H9 (cell line): ENCODE measurements at regions not wholly inside any gene's neighbourhood (a gene's known extent, or its start where the extent isn't known, plus 50 kb on each side); places are given as distances from the start of the nearest gene placed in this dataset.

ENCODE experiments used
- DNase-seq: peaks from one replicate; pipeline ENCODE4 v3.0.0-alpha.2; 2017
- H2AFZ ChIP-seq: one replicate; pipeline ENCODE4 v1.6.1; 2013; ENCODE audit warnings: mild to moderate bottlenecking, low read length, control low read depth, moderate library complexity
- H2AK5ac ChIP-seq: 2 replicates; pipeline ENCODE4 v1.6.1; 2013; ENCODE audit warnings: low read length, control low read depth, mixed read lengths; ENCODE audit not compliant: insufficient read length
- H2BK120ac ChIP-seq: one replicate; pipeline ENCODE4 v1.6.1; 2013; ENCODE audit warnings: low read depth, mild to moderate bottlenecking, low read length, control low read depth, inconsistent platforms; ENCODE audit not compliant: poor library complexity, severe bottlenecking
- H2BK12ac ChIP-seq: 2 replicates; pipeline ENCODE4 v1.6.1; 2013; ENCODE audit warnings: low read length, control low read depth, mixed read lengths, low read depth; ENCODE audit not compliant: insufficient read length
- H2BK15ac ChIP-seq: 2 replicates; pipeline ENCODE4 v1.6.1; 2013; ENCODE audit warnings: low read depth, low read length, control low read depth
- H2BK20ac ChIP-seq: one replicate; pipeline ENCODE4 v1.6.1; 2013; ENCODE audit warnings: low read depth, mild to moderate bottlenecking, low read length, control low read depth, inconsistent platforms; ENCODE audit not compliant: poor library complexity, severe bottlenecking
- H2BK5ac ChIP-seq: 2 replicates; pipeline ENCODE4 v1.6.1; 2013; ENCODE audit warnings: low read length, control low read depth, mixed read lengths; ENCODE audit not compliant: insufficient read length
- H3K14ac ChIP-seq: 2 replicates; pipeline ENCODE4 v1.6.1; 2013; ENCODE audit warnings: low read length, control low read depth; ENCODE audit not compliant: insufficient read depth
- H3K18ac ChIP-seq: 2 replicates; pipeline ENCODE4 v1.6.1; 2013; ENCODE audit warnings: low read depth, mild to moderate bottlenecking, mixed read lengths, low read length, control low read depth; ENCODE audit not compliant: insufficient read length
- H3K23ac ChIP-seq: 2 replicates; pipeline ENCODE4 v1.6.1; 2013; ENCODE audit warnings: low read length, control low read depth, mixed read lengths, low read depth; ENCODE audit not compliant: insufficient read length
- H3K23me2 ChIP-seq: 2 replicates; pipeline ENCODE4 v1.6.1; 2013; ENCODE audit warnings: low read depth, mild to moderate bottlenecking, mixed read lengths, low read length, control low read depth; ENCODE audit not compliant: insufficient read length, poor library complexity, severe bottlenecking
- H3K27ac ChIP-seq: 2 replicates; pipeline ENCODE4 v1.5.1; 2013; ENCODE audit warnings: low read length, control low read depth, mixed read lengths, low read depth; ENCODE audit not compliant: insufficient read length
- H3K27me3 ChIP-seq: 2 replicates; pipeline ENCODE4 v1.6.1; 2013; ENCODE audit warnings: low read length, control low read depth, inconsistent platforms; ENCODE audit not compliant: insufficient read depth
- H3K4ac ChIP-seq: 2 replicates; pipeline ENCODE4 v1.6.1; 2013; ENCODE audit warnings: low read depth, mild to moderate bottlenecking, control low read depth, inconsistent platforms, low read length, moderate library complexity
- H3K4me1 ChIP-seq: 2 replicates; pipeline ENCODE4 v1.6.1; 2013; ENCODE audit warnings: low read length, control low read depth, inconsistent platforms; ENCODE audit not compliant: insufficient read depth
- H3K4me2 ChIP-seq: 2 replicates; pipeline ENCODE4 v1.6.1; 2013; ENCODE audit warnings: low read length, control low read depth, mixed read lengths; ENCODE audit not compliant: insufficient read length, insufficient read depth
- H3K56ac ChIP-seq: 2 replicates; pipeline ENCODE4 v1.6.1; 2013; ENCODE audit warnings: low read depth, mild to moderate bottlenecking, mixed read lengths, low read length, control low read depth; ENCODE audit not compliant: insufficient read length
- H3K79me1 ChIP-seq: 2 replicates; pipeline ENCODE4 v1.6.1; 2013; ENCODE audit warnings: low read depth, mild to moderate bottlenecking, moderate library complexity, low read length, control low read depth, inconsistent platforms; ENCODE audit not compliant: insufficient read depth, poor library complexity, severe bottlenecking
- H3K79me2 ChIP-seq: 2 replicates; pipeline ENCODE4 v1.6.1; 2013; ENCODE audit warnings: low read length, control low read depth, inconsistent platforms; ENCODE audit not compliant: insufficient read depth
- H3K9ac ChIP-seq: 2 replicates; pipeline ENCODE4 v1.6.1; 2013; ENCODE audit warnings: low read length, control low read depth, mixed read lengths; ENCODE audit not compliant: insufficient read length; ENCODE audit errors: extremely low read depth
- H3K9me3 ChIP-seq: one replicate; pipeline ENCODE4 v1.6.1; 2013; ENCODE audit warnings: low read depth, low read length, inconsistent platforms; ENCODE audit not compliant: control insufficient read depth
- H3T11ph ChIP-seq: one replicate; pipeline ENCODE4 v1.6.1; 2013; ENCODE audit warnings: mild to moderate bottlenecking, low read length, control low read depth, inconsistent platforms
- H4K20me1 ChIP-seq: one replicate; pipeline ENCODE4 v1.6.1; 2013; ENCODE audit not compliant: control insufficient read depth, insufficient read length, insufficient read depth
- H4K5ac ChIP-seq: 2 replicates; pipeline ENCODE4 v1.6.1; 2013; ENCODE audit warnings: low read depth, mild to moderate bottlenecking, mixed read lengths, low read length, control low read depth; ENCODE audit not compliant: insufficient read length
- H4K8ac ChIP-seq: replicated peaks from 2 replicates; pipeline ENCODE4 v1.6.1; 2013; ENCODE audit warnings: low read length, control low read depth, mixed read lengths, low read depth; ENCODE audit not compliant: insufficient read length
- H4K91ac ChIP-seq: 2 replicates; pipeline ENCODE4 v1.6.1; 2013; ENCODE audit warnings: low read depth, mild to moderate bottlenecking, moderate library complexity, mixed read lengths, low read length, control low read depth; ENCODE audit not compliant: insufficient read length
- H3K27ac Mint-ChIP-seq, 3 experiments: 2 replicates in 2 of 3; 3 replicates in 1 of 3; pipeline ENCODE4 v1.8.0; 2020 to 2021; ENCODE audit warnings: mixed read lengths in 3 of 3, mild to moderate bottlenecking in 1 of 3, moderate library complexity in 1 of 3
- H3K27me3 Mint-ChIP-seq: 2 replicates; pipeline ENCODE4 v1.8.0; 2021; ENCODE audit warnings: low read depth, mild to moderate bottlenecking, moderate library complexity, mixed read lengths
- H3K36me3 Mint-ChIP-seq, 3 experiments: 2 replicates in 2 of 3; 3 replicates in 1 of 3; pipeline ENCODE4 v1.8.0; 2020 to 2021; ENCODE audit warnings: low read depth in 3 of 3, mixed read lengths in 3 of 3; ENCODE audit not compliant: insufficient read depth in 1 of 3
- H3K4me1 Mint-ChIP-seq, 2 experiments: 2 replicates each; pipeline ENCODE4 v1.8.0; 2020; ENCODE audit warnings: mixed read lengths in 2 of 2
- H3K4me3 Mint-ChIP-seq, 2 experiments: 2 replicates in 1 of 2; 3 replicates in 1 of 2; pipeline ENCODE4 v1.8.0; 2020 to 2021; ENCODE audit warnings: mild to moderate bottlenecking in 2 of 2, mixed read lengths in 2 of 2, moderate library complexity in 1 of 2
- H3K9me3 Mint-ChIP-seq, 2 experiments: 2 replicates in 1 of 2; 3 replicates in 1 of 2; pipeline ENCODE4 v1.8.0; 2020; ENCODE audit warnings: mild to moderate bottlenecking in 2 of 2, mixed read lengths in 2 of 2, moderate library complexity in 1 of 2
- WGBS: extraction: QIAGEN DNeasy Blood & Tissue Kit; methylation state at CpG from one replicate; pipeline ENCODE4 v1.1.7; 2013; ENCODE audit warnings: missing lambda C conversion rate, low lambda C conversion rate, mixed read lengths; ENCODE audit not compliant: insufficient read length; ENCODE audit errors: extremely low coverage; 5-methylcytosine and 5-hydroxymethylcytosine counted together
- TF ChIP-seq, protein P1 (sequence below): fragments of 200-600 bp; sonication (generic); conservative IDR thresholded peaks from 3 replicates; pipeline ENCODE4 v1.8.0; 2021; ENCODE audit warnings: antibody characterized with exemption, mild to moderate bottlenecking

DNA sequence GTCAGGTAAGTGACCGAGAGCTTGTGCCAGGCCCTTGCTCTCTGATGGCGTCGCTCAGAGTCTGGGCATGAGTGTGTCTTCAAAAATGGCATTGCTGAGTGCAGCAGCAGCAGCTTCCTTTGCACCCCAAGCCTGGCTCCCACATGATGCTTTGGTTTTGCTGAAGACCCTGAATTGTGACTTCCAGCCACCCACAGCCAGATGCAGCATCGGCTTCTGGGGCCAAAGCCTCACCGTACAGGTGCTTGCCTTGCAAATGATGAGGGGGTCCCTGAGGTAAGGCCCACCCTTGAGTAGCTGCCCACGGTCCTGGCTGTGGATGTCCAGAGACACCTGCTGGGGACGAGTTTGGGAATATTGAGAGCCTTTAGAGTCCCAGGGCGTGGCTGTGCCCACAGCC lies 57.9 kb downstream of the JAKMIP3 start:
- H3K79me1 ChIP-seq: no peaks in the 10 kb centered on the region
- no peaks in the 10 kb centered on the region for H3K79me2 ChIP-seq
- no peak overlapping the region for H4K5ac ChIP-seq
- no peak overlapping the region for H2BK5ac ChIP-seq
- Mint-ChIP-seq H3K27ac (no peak overlapping the region), H3K27me3 (peaks cover 5% of the 10 kb centered on the region; the same call in 1 of the 2 replicates), H3K4me3 (no peak overlapping the region), H3K36me3 (no peaks in the 10 kb centered on the region), H3K9me3 (no peaks in the 10 kb centered on the region; a peak in 1 of 5 replicates), H3K4me1 (peaks cover 7 to 11% of the 10 kb centered on the region in 2 experiments)
- no peak overlapping the region for H2BK20ac ChIP-seq
- TF ChIP-seq, protein P1, sequence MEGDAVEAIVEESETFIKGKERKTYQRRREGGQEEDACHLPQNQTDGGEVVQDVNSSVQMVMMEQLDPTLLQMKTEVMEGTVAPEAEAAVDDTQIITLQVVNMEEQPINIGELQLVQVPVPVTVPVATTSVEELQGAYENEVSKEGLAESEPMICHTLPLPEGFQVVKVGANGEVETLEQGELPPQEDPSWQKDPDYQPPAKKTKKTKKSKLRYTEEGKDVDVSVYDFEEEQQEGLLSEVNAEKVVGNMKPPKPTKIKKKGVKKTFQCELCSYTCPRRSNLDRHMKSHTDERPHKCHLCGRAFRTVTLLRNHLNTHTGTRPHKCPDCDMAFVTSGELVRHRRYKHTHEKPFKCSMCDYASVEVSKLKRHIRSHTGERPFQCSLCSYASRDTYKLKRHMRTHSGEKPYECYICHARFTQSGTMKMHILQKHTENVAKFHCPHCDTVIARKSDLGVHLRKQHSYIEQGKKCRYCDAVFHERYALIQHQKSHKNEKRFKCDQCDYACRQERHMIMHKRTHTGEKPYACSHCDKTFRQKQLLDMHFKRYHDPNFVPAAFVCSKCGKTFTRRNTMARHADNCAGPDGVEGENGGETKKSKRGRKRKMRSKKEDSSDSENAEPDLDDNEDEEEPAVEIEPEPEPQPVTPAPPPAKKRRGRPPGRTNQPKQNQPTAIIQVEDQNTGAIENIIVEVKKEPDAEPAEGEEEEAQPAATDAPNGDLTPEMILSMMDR: no peak
- no peaks in the 10 kb centered on the region for H3K23me2 ChIP-seq
- H3K9ac ChIP-seq: no peak overlapping the region
- H3K27me3 ChIP-seq: no peaks in the 10 kb centered on the region
- H4K20me1 ChIP-seq: no peaks in the 10 kb centered on the region
- WGBS: no CpG with 5 or more reads among the region's 8 CpGs
- H3K4ac ChIP-seq: no peak overlapping the region
- H2AK5ac ChIP-seq: no peak overlapping the region
- H2BK15ac ChIP-seq: no peak overlapping the region
- no peak overlapping the region for H4K91ac ChIP-seq
- H3K4me1 ChIP-seq: no peaks in the 10 kb centered on the region
- DNase-seq: no peak
- H2AFZ ChIP-seq: no peak overlapping the region
- H3K27ac ChIP-seq: no peak overlapping the region
- H3K56ac ChIP-seq: no peak overlapping the region
- H3K14ac ChIP-seq: no peak overlapping the region
- H4K8ac ChIP-seq: no peak overlapping the region
- no peaks in the 10 kb centered on the region for H3K9me3 ChIP-seq
- H3K23ac ChIP-seq: no peak overlapping the region
- H2BK12ac ChIP-seq: no peak overlapping the region
- H3K18ac ChIP-seq: no peak overlapping the region
- H2BK120ac ChIP-seq: no peak overlapping the region
- no peak overlapping the region for H3K4me2 ChIP-seq
- H3T11ph ChIP-seq: no peak overlapping the region
